Superior temporal gyrus (tissue), 1 donor: ENCODE measurements at regions not wholly inside any gene's neighbourhood (a gene's known extent, or its start where the extent isn't known, plus 50 kb on each side); places are given as distances from the start of the nearest gene placed in this dataset.

Source experiments
- DNase-seq: peaks from one replicate; pipeline ENCODE4 v3.0.0-alpha.2; 2016; ENCODE audit errors: extremely low spot score

- DNase-seq: no peak
These were observed 59.8 kb upstream of the MAML3 start for GRCh38 chr4:140213749-140214148.

GRCh38 chr4:140213116-140213515, 59.1 kb upstream of the MAML3 start:
- no peak for DNase-seq

GRCh38 chr4:140212646-140213045, 58.7 kb upstream of the MAML3 start:
- no peak for DNase-seq

GRCh38 chr4:140212194-140212593, 58.2 kb upstream of the MAML3 start:
- DNase-seq: no peak

- DNase-seq: no peak
These were observed 57.7 kb upstream of the MAML3 start for GRCh38 chr4:140211693-140212092.

- DNase-seq: no peak
These were observed 57.2 kb upstream of the MAML3 start for GRCh38 chr4:140211161-140211560.

GRCh38 chr4:140208921-140209320, 54.9 kb upstream of the MAML3 start:
- no peak for DNase-seq
